ENCODE measurements at regions not wholly inside any gene's neighbourhood (a gene's known extent, or its start where the extent isn't known, plus 50 kb on each side); places are given as distances from the start of the nearest gene placed in this dataset.

GRCh38 chr3:147836330-147836729 lies 427.2 kb downstream of the ZIC1 start:
- no peak overlapping the region for H3K27ac ChIP-seq
- no peaks in the 10 kb centered on the region for H3K27me3 ChIP-seq
- H3K36me3 ChIP-seq: no peaks in the 10 kb centered on the region
- peak in 1 of 4 donors; percentile 41 for ATAC-seq
- H3K9me3 ChIP-seq: no peaks in the 10 kb centered on the region
- H3K4me3 ChIP-seq: no peak overlapping the region
- intact Hi-C loops (cut with DNase I): no loop called here
- DNase-seq: no peak
- no peaks in the 10 kb centered on the region for H3K4me1 ChIP-seq
- TF ChIP-seq POLR2A (IDR thresholded peaks at IDR 0.05): no peak
- no peak for TF ChIP-seq CTCF (IDR thresholded peaks at IDR 0.05)

DNA sequence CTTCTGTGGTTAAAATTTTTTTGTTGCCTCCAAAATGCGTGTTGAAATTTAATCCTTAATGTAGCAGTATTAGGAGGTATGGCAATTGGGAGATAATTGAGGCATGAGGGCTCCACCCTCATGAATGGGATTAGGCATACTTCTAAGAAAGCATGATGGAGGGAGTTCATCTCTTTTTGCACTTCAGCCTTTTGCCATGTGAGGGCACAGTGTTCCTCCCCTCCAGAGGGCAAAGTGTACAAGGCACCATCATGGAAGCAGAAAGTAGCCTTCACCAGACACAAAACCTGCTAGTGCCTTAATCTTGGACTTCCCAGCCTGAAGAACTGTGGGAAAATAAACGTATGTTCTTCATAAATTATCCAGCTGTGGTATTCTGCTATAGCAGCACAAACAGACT lies 429.5 kb downstream of the ZIC1 start:
- DNase-seq (no peak), ATAC-seq (no peak)
- Histone ChIP-seq H3K36me3 (no peaks in the 10 kb centered on the region), H3K4me3 (no peak overlapping the region), H3K9me3 (no peaks in the 10 kb centered on the region), H3K27ac (no peak overlapping the region), H3K4me1 (no peaks in the 10 kb centered on the region), H3K27me3 (no peaks in the 10 kb centered on the region)
- 84 to 93% (median 86%) methylated on average over 2 of the region's 2 CpGs for WGBS, 4 donors
- intact Hi-C loops (cut with DNase I): no loop called here
- TF ChIP-seq POLR2A (IDR thresholded peaks at IDR 0.05) (no peak), CTCF (IDR thresholded peaks at IDR 0.05) (no peak)

DNA sequence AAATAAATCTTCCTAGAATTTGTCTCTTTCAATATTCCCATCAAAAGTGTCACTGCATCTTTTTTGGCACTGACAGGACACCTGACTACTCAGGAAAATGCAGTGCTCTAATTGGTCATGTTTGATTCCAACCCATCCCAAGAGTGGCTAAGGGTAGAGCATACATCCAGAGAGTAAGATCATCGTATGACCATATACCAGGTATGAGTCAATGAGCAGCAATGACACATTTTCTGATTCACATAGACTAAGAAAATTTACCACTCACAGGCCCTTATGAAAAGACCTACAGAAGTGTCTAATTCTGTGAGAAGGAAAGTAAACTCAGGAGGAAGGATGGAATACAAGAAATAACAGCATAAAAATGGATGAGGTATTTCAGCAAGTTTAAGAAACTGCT lies 434.2 kb downstream of the ZIC1 start:
- WGBS, 4 donors: 88 to 95% (median 91%) methylated on average over 1 of the region's 1 CpG
- no peaks in the 10 kb centered on the region for H3K27me3 ChIP-seq
- H3K9me3 ChIP-seq: no peaks in the 10 kb centered on the region
- H3K4me1 ChIP-seq: no peaks in the 10 kb centered on the region
- TF ChIP-seq POLR2A (IDR thresholded peaks at IDR 0.05) (no peak), CTCF (IDR thresholded peaks at IDR 0.05) (no peak)
- no peak for ATAC-seq
- no peak overlapping the region for H3K4me3 ChIP-seq
- no peaks in the 10 kb centered on the region for H3K36me3 ChIP-seq
- intact Hi-C loops (cut with DNase I): no loop called here
- H3K27ac ChIP-seq: no peak overlapping the region
- no peak for DNase-seq

DNA sequence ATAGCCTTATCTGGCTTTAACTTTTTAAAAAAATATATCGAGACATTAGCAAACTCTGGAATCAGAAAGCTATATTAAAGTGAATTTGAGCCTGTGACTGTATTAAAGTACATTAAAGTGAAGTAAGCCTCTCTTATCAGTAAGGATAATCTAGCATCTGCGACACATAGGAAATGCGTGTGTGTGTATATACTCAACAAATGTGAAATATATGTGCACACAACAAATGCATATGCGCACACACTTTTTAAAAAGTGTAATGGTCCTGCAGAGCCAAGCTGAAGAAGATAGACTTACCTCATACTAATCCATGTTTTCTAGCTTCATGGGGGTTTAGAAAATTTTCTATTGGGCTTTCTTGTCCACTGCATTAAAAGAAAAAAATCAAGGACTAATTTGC lies 437.1 kb downstream of the ZIC1 start:
- no peaks in the 10 kb centered on the region for H3K36me3 ChIP-seq
- no peaks in the 10 kb centered on the region for H3K4me1 ChIP-seq
- H3K4me3 ChIP-seq: no peak overlapping the region
- no peaks in the 10 kb centered on the region for H3K27me3 ChIP-seq
- 62 to 89% (median 84%) methylated on average over 4 of the region's 4 CpGs for WGBS, 4 donors
- H3K27ac ChIP-seq: no peak overlapping the region
- no peaks in the 10 kb centered on the region for H3K9me3 ChIP-seq
- ATAC-seq (no peak), DNase-seq (no peak)
- TF ChIP-seq CTCF (IDR thresholded peaks at IDR 0.05) (no peak), POLR2A (IDR thresholded peaks at IDR 0.05) (no peak)
- intact Hi-C loops (cut with DNase I): no loop called here
